ENCODE measurements at regions not wholly inside any gene's neighbourhood (a gene's known extent, or its start where the extent isn't known, plus 50 kb on each side); places are given as distances from the start of the nearest gene placed in this dataset.
"Not testable (repeated sequence)": the region's sequence is repeated elsewhere in the genome, so short reads cannot be mapped to it uniquely, and the experiment has no call there.

GRCh38 chr2:144011098-144011497 lies 508.8 kb downstream of the ZEB2 start:
- no peak for DNase-seq (ENCODE audit: low read depth)

GRCh38 chr2:144010096-144010836 lies 509.7 kb downstream of the ZEB2 start:
- DNase-seq (ENCODE audit: low read depth): no peak

- DNase-seq (ENCODE audit: low read depth): no peak
Measured at GRCh38 chr2:144006139-144006538, 513.8 kb downstream of the ZEB2 start.

GRCh38 chr2:144004742-144005141 lies 515.2 kb downstream of the ZEB2 start:
- no peak for DNase-seq (ENCODE audit: low read depth)

- DNase-seq (ENCODE audit: low read depth): no peak
Measured at GRCh38 chr2:144003460-144004075, 516.4 kb downstream of the ZEB2 start.

GRCh38 chr2:143996974-143997373 lies 522.9 kb downstream of the ZEB2 start:
- no peak for DNase-seq (ENCODE audit: low read depth)

GRCh38 chr2:143994961-143995360 lies 525.0 kb downstream of the ZEB2 start:
- no peak for DNase-seq (ENCODE audit: low read depth)

GRCh38 chr2:143991596-143991995 lies 528.3 kb downstream of the ZEB2 start:
- not testable (repeated sequence) for DNase-seq (ENCODE audit: low read depth)

GRCh38 chr2:143988082-143988481 lies 531.8 kb downstream of the ZEB2 start:
- DNase-seq (ENCODE audit: low read depth): no peak

- no peak for DNase-seq (ENCODE audit: low read depth)
Measured at GRCh38 chr2:143981428-143981827, 538.5 kb downstream of the ZEB2 start.

GRCh38 chr2:143977356-143977755 lies 542.6 kb downstream of the ZEB2 start:
- no peak for DNase-seq (ENCODE audit: low read depth)

GRCh38 chr2:143975216-143975615 lies 544.7 kb downstream of the ZEB2 start:
- no peak for DNase-seq (ENCODE audit: low read depth)

- DNase-seq (ENCODE audit: low read depth): peak; percentile 62
Measured at GRCh38 chr2:143974262-143974661, 545.7 kb downstream of the ZEB2 start.

GRCh38 chr2:143968860-143969259 lies 551.1 kb downstream of the ZEB2 start:
- no peak for DNase-seq (ENCODE audit: low read depth)

GRCh38 chr2:143968360-143968759 lies 551.6 kb downstream of the ZEB2 start:
- no peak for DNase-seq (ENCODE audit: low read depth)

- no peak for DNase-seq (ENCODE audit: low read depth)
Measured at GRCh38 chr2:143965493-143966164, 554.3 kb downstream of the ZEB2 start.

GRCh38 chr2:143964891-143965290 lies 555.0 kb downstream of the ZEB2 start:
- DNase-seq (ENCODE audit: low read depth): no peak

GRCh38 chr2:143960177-143960576 lies 559.7 kb downstream of the ZEB2 start:
- peak; percentile 18 for DNase-seq (ENCODE audit: low read depth)

GRCh38 chr2:143957321-143957720 lies 562.6 kb downstream of the ZEB2 start:
- no peak for DNase-seq (ENCODE audit: low read depth)

- peak; percentile 82 for DNase-seq (ENCODE audit: low read depth)
Measured at GRCh38 chr2:143955401-143956065, 564.4 kb downstream of the ZEB2 start.

GRCh38 chr2:143954844-143955243 lies 565.1 kb downstream of the ZEB2 start:
- no peak for DNase-seq (ENCODE audit: low read depth)

- DNase-seq (ENCODE audit: low read depth): peak; percentile 17
Measured at GRCh38 chr2:143954186-143954585, 565.7 kb downstream of the ZEB2 start.

Data from amniotic epithelial cell (primary cell).